Mucosa of descending colon (tissue), 3 donors: ENCODE measurements at regions not wholly inside any gene's neighbourhood (a gene's known extent, or its start where the extent isn't known, plus 50 kb on each side); places are given as distances from the start of the nearest gene placed in this dataset.

Source experiments
- ATAC-seq: fragments of 200-7000 bp; cut with Tn5 transposase; one replicate; pipeline ENCODE4 v1.9.1; 2020; ENCODE audit warnings: mild to moderate bottlenecking, moderate library complexity
- DNase-seq, 3 donors: peaks; one replicate each; pipeline ENCODE4 v3.0.0-alpha.2; 2020
- H3K36me3 ChIP-seq: fragments of 200-600 bp; one replicate; pipeline ENCODE4 v1.8.0; 2021; ENCODE audit warnings: low read depth, mild to moderate bottlenecking
- H3K4me1 ChIP-seq: fragments of 200-600 bp; one replicate; pipeline ENCODE4 v1.8.0; 2021; ENCODE audit warnings: low read depth, mild to moderate bottlenecking
- H3K4me3 ChIP-seq: fragments of 200-600 bp; one replicate; pipeline ENCODE4 v1.8.0; 2021; ENCODE audit warnings: mild to moderate bottlenecking
- H3K9me3 ChIP-seq: fragments of 200-600 bp; one replicate; pipeline ENCODE4 v1.8.0; 2021; ENCODE audit warnings: mild to moderate bottlenecking
- CTCF ChIP-seq: fragments of 200-600 bp; IDR thresholded peaks from one replicate; pipeline ENCODE4 v1.8.0; 2022; ENCODE audit warnings: antibody characterized with exemption, mild to moderate bottlenecking
- intact Hi-C, 2 donors: fragments of 100-400 bp; cut with DNase I in 1 of 2; cut with micrococcal nuclease in 1 of 2; formaldehyde crosslinking; loops; one replicate each; pipeline versions ENCODE4 v1.11.0 to v1.11.1; 2022; cut with DNase I, micrococcal nuclease
- donor health status: DM: no; HTN: no; CAD: no; lungs with moderate emphysema.
- donor health status: DM: no; HTN: no; CAD: no.
- donor health status: DM: no; HTN: yes; CAD: no.

- no peak overlapping the region for H3K4me3 ChIP-seq
- no peaks in the 10 kb centered on the region for H3K36me3 ChIP-seq
- intact Hi-C loops: no loop called here
- H3K9me3 ChIP-seq: no peaks in the 10 kb centered on the region
- ATAC-seq: no peak
- DNase-seq: no peak
- H3K4me1 ChIP-seq: no peaks in the 10 kb centered on the region
- no peak for TF ChIP-seq CTCF
These were observed 131.8 kb downstream of the FOXB1 start for GRCh38 chr15:60135961-60136360.

GRCh38 chr15:60137711-60138396 is 133.7 kb downstream of the FOXB1 start:
- Histone ChIP-seq H3K36me3 (no peaks in the 10 kb centered on the region), H3K4me1 (no peaks in the 10 kb centered on the region), H3K9me3 (no peaks in the 10 kb centered on the region), H3K4me3 (no peak overlapping the region)
- ATAC-seq (no peak), DNase-seq (no peak)
- TF ChIP-seq CTCF: no peak
- intact Hi-C loops: no loop called here

GRCh38 chr15:60138397-60138968 is 134.4 kb downstream of the FOXB1 start:
- intact Hi-C loops: no loop called here
- Histone ChIP-seq H3K4me3 (no peak overlapping the region), H3K36me3 (no peaks in the 10 kb centered on the region), H3K4me1 (no peaks in the 10 kb centered on the region), H3K9me3 (no peaks in the 10 kb centered on the region)
- DNase-seq (no peak), ATAC-seq (no peak)
- no peak for TF ChIP-seq CTCF

GRCh38 chr15:60152386-60152785 is 148.3 kb downstream of the FOXB1 start:
- TF ChIP-seq CTCF: no peak
- H3K36me3 ChIP-seq: no peaks in the 10 kb centered on the region
- ATAC-seq: no peak
- H3K4me1 ChIP-seq: no peaks in the 10 kb centered on the region
- DNase-seq: peak in 1 of 3 donors; percentile 2
- intact Hi-C loops: no loop called here
- no peak overlapping the region for H3K4me3 ChIP-seq
- H3K9me3 ChIP-seq: no peaks in the 10 kb centered on the region

GRCh38 chr15:60154764-60155325 is 150.7 kb downstream of the FOXB1 start:
- H3K4me3 ChIP-seq: no peak overlapping the region
- no peaks in the 10 kb centered on the region for H3K9me3 ChIP-seq
- no peak for TF ChIP-seq CTCF
- no peak for DNase-seq
- no peaks in the 10 kb centered on the region for H3K36me3 ChIP-seq
- intact Hi-C loops: no loop called here
- H3K4me1 ChIP-seq: no peaks in the 10 kb centered on the region
- ATAC-seq: no peak
